Peyer's patch (tissue), 4 donors: ENCODE measurements at regions not wholly inside any gene's neighbourhood (a gene's known extent, or its start where the extent isn't known, plus 50 kb on each side); places are given as distances from the start of the nearest gene placed in this dataset.

Experiments used
- POLR2A ChIP-seq, 2 donors: fragments of 450-650 bp; IDR thresholded peaks; one replicate each; pipeline ENCODE4 v1.5.1; 2017; ENCODE audit warnings: antibody characterized with exemption in 2 of 2, mild to moderate bottlenecking in 2 of 2, moderate library complexity in 2 of 2
- TF ChIP-seq, protein P1 (sequence below), 6 experiments: fragments of 450-650 bp in 4 of 6; fragments of 200-600 bp in 2 of 6; sonication (generic) in 1 of 6; IDR thresholded peaks; one replicate each; pipeline ENCODE4 v1.5.1; 2017 to 2019; ENCODE audit warnings: antibody characterized with exemption in 6 of 6, mild to moderate bottlenecking in 3 of 6, moderate library complexity in 1 of 6

DNA sequence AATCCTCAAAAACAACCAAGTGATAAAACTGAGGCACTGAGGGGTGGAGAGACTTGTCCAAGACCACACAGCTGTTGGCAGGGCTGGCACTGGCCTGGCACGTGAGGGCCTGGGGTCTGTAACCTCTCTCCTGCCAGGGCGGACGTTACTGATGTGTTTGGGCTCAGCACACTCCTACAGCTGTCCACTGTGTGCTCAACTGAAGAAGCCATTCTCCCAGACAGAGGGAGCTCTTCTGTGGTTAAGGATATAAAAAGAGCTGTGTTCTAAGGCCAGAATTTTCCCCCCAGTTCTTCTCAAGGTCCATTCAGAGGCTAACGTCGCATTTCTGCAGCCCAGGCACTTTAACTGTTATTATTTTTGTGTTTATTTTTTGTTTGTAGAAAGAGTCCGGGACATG lies 429.0 kb upstream of the ATP11B start:
- TF ChIP-seq, protein P1, sequence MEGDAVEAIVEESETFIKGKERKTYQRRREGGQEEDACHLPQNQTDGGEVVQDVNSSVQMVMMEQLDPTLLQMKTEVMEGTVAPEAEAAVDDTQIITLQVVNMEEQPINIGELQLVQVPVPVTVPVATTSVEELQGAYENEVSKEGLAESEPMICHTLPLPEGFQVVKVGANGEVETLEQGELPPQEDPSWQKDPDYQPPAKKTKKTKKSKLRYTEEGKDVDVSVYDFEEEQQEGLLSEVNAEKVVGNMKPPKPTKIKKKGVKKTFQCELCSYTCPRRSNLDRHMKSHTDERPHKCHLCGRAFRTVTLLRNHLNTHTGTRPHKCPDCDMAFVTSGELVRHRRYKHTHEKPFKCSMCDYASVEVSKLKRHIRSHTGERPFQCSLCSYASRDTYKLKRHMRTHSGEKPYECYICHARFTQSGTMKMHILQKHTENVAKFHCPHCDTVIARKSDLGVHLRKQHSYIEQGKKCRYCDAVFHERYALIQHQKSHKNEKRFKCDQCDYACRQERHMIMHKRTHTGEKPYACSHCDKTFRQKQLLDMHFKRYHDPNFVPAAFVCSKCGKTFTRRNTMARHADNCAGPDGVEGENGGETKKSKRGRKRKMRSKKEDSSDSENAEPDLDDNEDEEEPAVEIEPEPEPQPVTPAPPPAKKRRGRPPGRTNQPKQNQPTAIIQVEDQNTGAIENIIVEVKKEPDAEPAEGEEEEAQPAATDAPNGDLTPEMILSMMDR (IDR thresholded peaks at IDR 0.05), result no peak
- no peak for TF ChIP-seq POLR2A (IDR thresholded peaks at IDR 0.05)
